ENCODE measurements at regions not wholly inside any gene's neighbourhood (a gene's known extent, or its start where the extent isn't known, plus 50 kb on each side); places are given as distances from the start of the nearest gene placed in this dataset.

- TF ChIP-seq CTCF (conservative IDR thresholded peaks at IDR 0.05) (no peak), EZH2 (IDR thresholded peaks at IDR 0.05; ENCODE audit: low read depth) (no peak)
These were observed 484.2 kb upstream of the SLITRK1 start for GRCh38 chr13:84366506-84366905.

Data from PC-9 (cell line).